ENCODE measurements at regions not wholly inside any gene's neighbourhood (a gene's known extent, or its start where the extent isn't known, plus 50 kb on each side); places are given as distances from the start of the nearest gene placed in this dataset.

DNA sequence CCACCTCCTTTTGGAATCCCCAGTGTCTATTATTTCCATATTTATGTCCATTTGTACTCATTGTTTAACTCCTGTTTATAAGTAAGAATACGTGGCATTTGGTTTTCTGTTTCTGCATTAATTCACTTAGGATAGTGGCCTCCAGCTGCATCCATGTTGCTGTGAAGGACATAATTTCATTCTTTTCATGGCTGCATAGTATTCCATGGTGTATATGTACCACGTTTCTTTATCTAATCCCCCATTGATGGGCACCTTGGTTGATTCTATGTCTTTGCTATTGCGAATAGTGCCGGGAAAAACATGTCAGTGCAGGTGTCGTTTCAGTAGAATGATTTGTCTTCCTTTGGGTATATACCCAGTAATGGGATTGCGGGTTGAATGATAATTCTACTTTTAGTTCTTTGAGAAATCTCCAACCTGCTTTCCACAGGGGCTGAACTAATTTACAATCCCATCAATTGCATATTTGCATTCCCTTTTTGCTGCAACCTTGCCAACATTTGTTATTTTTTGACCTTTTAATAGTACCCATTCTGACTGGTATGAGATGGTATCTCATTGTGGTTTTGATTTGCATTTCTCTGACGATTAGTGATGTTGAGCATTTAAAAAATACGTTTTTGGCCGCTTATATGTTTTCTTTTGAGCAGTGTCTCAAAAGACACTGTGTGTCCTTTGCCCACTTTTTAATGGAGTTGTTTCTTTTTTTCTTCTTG, 373.2 kb upstream of the TNRC6C start:
- Histone ChIP-seq H3K27ac (ENCODE audit: low read depth, low read length) (no peak overlapping the region), H3K4me1 (ENCODE audit: control insufficient read depth, low read length) (no peaks in the 10 kb centered on the region), H3K36me3 (ENCODE audit: control insufficient read depth, low read length) (no peaks in the 10 kb centered on the region), H3K79me2 (ENCODE audit: control insufficient read depth, low read length) (no peaks in the 10 kb centered on the region), H3K4me2 (ENCODE audit: low read length) (no peak overlapping the region), H3K9me2 (replicated peaks; ENCODE audit: control insufficient read depth, low read length) (no peaks in the 10 kb centered on the region), H4K20me1 (ENCODE audit: control insufficient read depth, insufficient read depth, low read depth, low read length) (no peaks in the 10 kb centered on the region), H3K9me3 (ENCODE audit: control insufficient read depth, insufficient read depth, low read length) (no peaks in the 10 kb centered on the region), H3K4me3 (ENCODE audit: low read length) (no peak overlapping the region), H3F3A (ENCODE audit: control insufficient read depth, insufficient read depth) (no peaks in the 10 kb centered on the region), H3K27me3 (ENCODE audit: control insufficient read depth, low read length) (peaks cover 4% of the 10 kb centered on the region; the same call in 1 of the 2 replicates)
- TF ChIP-seq EZH2phosphoT487 (IDR thresholded peaks at IDR 0.05; ENCODE audit: borderline replicate concordance, low read length): no peak
- TF ChIP-seq, protein P1, sequence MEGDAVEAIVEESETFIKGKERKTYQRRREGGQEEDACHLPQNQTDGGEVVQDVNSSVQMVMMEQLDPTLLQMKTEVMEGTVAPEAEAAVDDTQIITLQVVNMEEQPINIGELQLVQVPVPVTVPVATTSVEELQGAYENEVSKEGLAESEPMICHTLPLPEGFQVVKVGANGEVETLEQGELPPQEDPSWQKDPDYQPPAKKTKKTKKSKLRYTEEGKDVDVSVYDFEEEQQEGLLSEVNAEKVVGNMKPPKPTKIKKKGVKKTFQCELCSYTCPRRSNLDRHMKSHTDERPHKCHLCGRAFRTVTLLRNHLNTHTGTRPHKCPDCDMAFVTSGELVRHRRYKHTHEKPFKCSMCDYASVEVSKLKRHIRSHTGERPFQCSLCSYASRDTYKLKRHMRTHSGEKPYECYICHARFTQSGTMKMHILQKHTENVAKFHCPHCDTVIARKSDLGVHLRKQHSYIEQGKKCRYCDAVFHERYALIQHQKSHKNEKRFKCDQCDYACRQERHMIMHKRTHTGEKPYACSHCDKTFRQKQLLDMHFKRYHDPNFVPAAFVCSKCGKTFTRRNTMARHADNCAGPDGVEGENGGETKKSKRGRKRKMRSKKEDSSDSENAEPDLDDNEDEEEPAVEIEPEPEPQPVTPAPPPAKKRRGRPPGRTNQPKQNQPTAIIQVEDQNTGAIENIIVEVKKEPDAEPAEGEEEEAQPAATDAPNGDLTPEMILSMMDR (IDR thresholded peaks at IDR 0.05; ENCODE audit: low read depth, low read length, poor library complexity, severe bottlenecking): no peak

DNA sequence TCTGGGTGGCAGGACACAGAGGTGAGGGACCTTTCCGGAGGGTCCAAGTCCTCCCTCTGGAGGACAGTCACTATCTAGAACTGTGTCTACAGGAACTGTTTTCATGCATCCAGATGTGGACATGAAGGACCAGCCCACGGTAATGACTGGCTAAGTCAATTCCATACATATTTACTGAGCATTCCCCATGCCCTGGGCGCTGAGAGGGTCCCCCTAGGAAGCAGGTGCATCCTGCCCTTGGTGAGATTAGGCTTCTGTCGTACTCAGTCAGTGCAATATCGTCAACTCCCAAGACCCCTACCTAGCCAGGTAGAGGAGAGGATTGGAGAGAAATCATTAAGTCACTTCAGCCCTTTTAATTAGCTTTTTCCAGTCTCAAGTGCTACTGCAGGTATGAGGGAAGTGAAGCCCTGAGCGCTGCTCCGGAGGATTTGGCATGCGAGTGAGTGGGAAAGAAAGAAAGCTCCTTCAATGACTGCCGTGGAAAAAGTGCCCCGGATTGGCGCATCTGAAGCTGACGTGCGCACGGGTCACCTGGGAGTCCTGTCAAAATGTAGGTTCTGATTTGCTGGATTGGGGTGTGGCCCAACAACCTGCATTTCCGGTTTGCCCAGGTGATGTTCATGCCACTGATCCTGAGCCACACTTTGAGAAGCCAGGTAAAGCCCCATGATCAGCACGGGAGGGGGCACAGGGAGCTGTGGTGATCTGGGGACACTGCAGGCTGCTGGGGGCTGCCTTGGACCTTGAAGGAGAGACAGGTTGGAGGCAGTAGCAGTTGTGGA, 367.4 kb upstream of the TNRC6C start:
- no peaks in the 10 kb centered on the region for H3K9me2 ChIP-seq (replicated peaks; ENCODE audit: control insufficient read depth, low read length)
- H3K9me3 ChIP-seq (ENCODE audit: control insufficient read depth, insufficient read depth, low read length): no peaks in the 10 kb centered on the region
- H3K79me2 ChIP-seq (ENCODE audit: control insufficient read depth, low read length): no peaks in the 10 kb centered on the region
- no peak overlapping the region for H3K4me3 ChIP-seq (ENCODE audit: low read length)
- no peak overlapping the region for H3K4me2 ChIP-seq (ENCODE audit: low read length)
- no peaks in the 10 kb centered on the region for H4K20me1 ChIP-seq (ENCODE audit: control insufficient read depth, insufficient read depth, low read depth, low read length)
- no peaks in the 10 kb centered on the region for H3F3A ChIP-seq (ENCODE audit: control insufficient read depth, insufficient read depth)
- no peaks in the 10 kb centered on the region for H3K36me3 ChIP-seq (ENCODE audit: control insufficient read depth, low read length)
- H3K27ac ChIP-seq (ENCODE audit: low read depth, low read length): no peak overlapping the region
- H3K4me1 ChIP-seq (ENCODE audit: control insufficient read depth, low read length): peaks cover 5% of the 10 kb centered on the region; the same call in 1 of the 2 replicates
- TF ChIP-seq, protein P1 (IDR thresholded peaks at IDR 0.05; ENCODE audit: low read depth, low read length, poor library complexity, severe bottlenecking): no peak
- TF ChIP-seq EZH2phosphoT487 (IDR thresholded peaks at IDR 0.05; ENCODE audit: borderline replicate concordance, low read length): no peak
- H3K27me3 ChIP-seq (ENCODE audit: control insufficient read depth, low read length): peaks cover 7% of the 10 kb centered on the region; the same call in 1 of the 2 replicates

DNA sequence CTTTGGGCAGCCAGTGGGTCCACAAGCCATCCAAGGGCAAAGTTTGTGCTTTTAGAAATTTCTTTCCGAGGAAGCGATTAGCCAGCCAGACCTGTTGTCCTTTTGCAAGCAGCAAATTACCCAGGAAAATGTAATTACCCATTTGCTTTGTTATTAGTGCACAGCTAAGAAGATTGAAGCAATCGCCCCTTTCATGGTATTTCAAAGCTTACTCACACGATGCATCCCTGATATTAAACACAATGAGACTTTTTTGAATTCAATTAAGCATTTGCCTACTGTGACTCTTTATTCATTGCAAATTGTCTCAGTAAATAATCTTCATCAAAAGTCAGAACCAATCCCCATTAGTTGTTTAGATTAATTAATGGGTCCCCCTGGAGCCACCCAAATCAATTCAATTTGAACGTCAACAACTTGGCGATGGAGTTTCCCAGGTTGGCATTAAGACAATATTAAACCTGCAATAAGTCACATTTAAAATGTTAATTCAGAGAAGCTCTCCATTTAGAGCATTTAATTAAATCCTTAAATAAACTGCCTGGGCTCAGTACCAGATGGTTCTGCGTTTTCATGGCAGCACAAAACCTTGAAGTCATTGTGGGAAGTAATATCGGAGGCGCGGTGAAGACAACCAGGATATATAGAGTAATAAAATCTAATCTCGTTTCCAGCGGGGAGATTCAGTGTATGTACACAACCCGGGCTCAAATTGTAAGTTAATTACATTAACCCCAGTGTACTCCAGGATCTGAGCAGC, 366.2 kb upstream of the TNRC6C start:
- peaks cover 6% of the 10 kb centered on the region; the same call in 1 of the 2 replicates for H3K27me3 ChIP-seq (ENCODE audit: control insufficient read depth, low read length)
- TF ChIP-seq, protein P1 (IDR thresholded peaks at IDR 0.05; ENCODE audit: low read depth, low read length, poor library complexity, severe bottlenecking): no peak
- TF ChIP-seq EZH2phosphoT487 (IDR thresholded peaks at IDR 0.05; ENCODE audit: borderline replicate concordance, low read length): no peak
- no peaks in the 10 kb centered on the region for H3K36me3 ChIP-seq (ENCODE audit: control insufficient read depth, low read length)
- peaks cover 5% of the 10 kb centered on the region; the same call in 1 of the 2 replicates for H3K4me1 ChIP-seq (ENCODE audit: control insufficient read depth, low read length)
- no peaks in the 10 kb centered on the region for H4K20me1 ChIP-seq (ENCODE audit: control insufficient read depth, insufficient read depth, low read depth, low read length)
- H3K79me2 ChIP-seq (ENCODE audit: control insufficient read depth, low read length): no peaks in the 10 kb centered on the region
- H3K4me3 ChIP-seq (ENCODE audit: low read length): no peak overlapping the region
- H3K27ac ChIP-seq (ENCODE audit: low read depth, low read length): no peak overlapping the region
- no peak overlapping the region for H3K4me2 ChIP-seq (ENCODE audit: low read length)
- H3F3A ChIP-seq (ENCODE audit: control insufficient read depth, insufficient read depth): no peaks in the 10 kb centered on the region
- no peaks in the 10 kb centered on the region for H3K9me2 ChIP-seq (replicated peaks; ENCODE audit: control insufficient read depth, low read length)
- H3K9me3 ChIP-seq (ENCODE audit: control insufficient read depth, insufficient read depth, low read length): no peaks in the 10 kb centered on the region
